Gastroesophageal sphincter (tissue), 3 donors: ENCODE measurements at regions not wholly inside any gene's neighbourhood (a gene's known extent, or its start where the extent isn't known, plus 50 kb on each side); places are given as distances from the start of the nearest gene placed in this dataset.

Experiments
- CTCF ChIP-seq, 4 experiments: fragments of 200-600 bp in 2 of 4; fragments of 450-650 bp in 2 of 4; sonication (generic) in 1 of 4; IDR thresholded peaks; one replicate each; pipeline ENCODE4 v1.5.1; 2017 to 2019; ENCODE audit warnings: antibody characterized with exemption in 4 of 4, mild to moderate bottlenecking in 2 of 4, moderate library complexity in 2 of 4
- POLR2AphosphoS5 ChIP-seq: sonication (generic); formaldehyde crosslinking; IDR thresholded peaks from one replicate; pipeline ENCODE4 v1.6.1; 2017; ENCODE audit warnings: antibody characterized with exemption

GRCh38 chr3:132119531-132119930, 84.7 kb upstream of the CPNE4 start:
- TF ChIP-seq CTCF (IDR thresholded peaks at IDR 0.05): no peak
- no peak for TF ChIP-seq POLR2AphosphoS5
